Endothelial cell of umbilical vein (primary cell): ENCODE measurements at regions not wholly inside any gene's neighbourhood (a gene's known extent, or its start where the extent isn't known, plus 50 kb on each side); places are given as distances from the start of the nearest gene placed in this dataset.

Source experiments
- BruUV-seq: library from RNA; stranded (reverse); fragments of 400-500 nt; replicated peaks from 2 replicates; lab custom pipeline; 2021; lab: Mats Ljungman, UMichigan
- CTCF ChIA-PET: fragments of 300-600, 350-600 bp; sonication (Branson Sonifier 250); formaldehyde crosslinking; loops from one replicate; lab custom pipeline; 2021; ENCODE audit warnings: antibody characterized with exemption, inconsistent platforms; lab: Charles Lee
- POLR2A ChIA-PET: fragments of 300-600, 350-600 bp; sonication (Branson Sonifier 250); formaldehyde crosslinking; loops from one replicate; lab custom pipeline; 2021; ENCODE audit warnings: antibody characterized with exemption, inconsistent platforms; lab: Charles Lee
- DNase-seq: peaks from one replicate; pipeline ENCODE4 v3.0.0-alpha.2; 2011; ENCODE audit warnings: low read depth, low spot score
- FAIRE-seq: peaks from 2 replicates; lab custom pipeline; 2011; peaks lifted over from hg19 to GRCh38; lab: Jason Lieb, UNC
- H2AFZ ChIP-seq: 2 replicates; pipeline ENCODE4 v1.6.0; 2012; ENCODE audit warnings: low read depth, low read length, control low read depth, inconsistent platforms
- H3K27ac ChIP-seq: 2 replicates; pipeline ENCODE4 v1.5.1; 2011; ENCODE audit warnings: low read depth, mild to moderate bottlenecking, control low read depth, low read length, moderate library complexity; ENCODE audit not compliant: insufficient read depth
- H3K27me3 ChIP-seq, 2 experiments: 2 replicates each; pipeline versions ENCODE4 v1.6.0 to v1.6.1; 2011; ENCODE audit warnings: low read length in 2 of 2, mixed read lengths in 1 of 2; ENCODE audit not compliant: control insufficient read depth in 2 of 2, insufficient read depth in 2 of 2
- H3K36me3 ChIP-seq, 2 experiments: 2 replicates in 1 of 2; 3 replicates in 1 of 2; pipeline ENCODE4 v1.5.1; 2011; ENCODE audit warnings: low read length in 2 of 2, mild to moderate bottlenecking in 1 of 2, moderate library complexity in 1 of 2; ENCODE audit not compliant: control insufficient read depth in 2 of 2, insufficient read depth in 2 of 2; ENCODE audit errors: extremely low read depth in 1 of 2
- H3K4me1 ChIP-seq: 3 replicates; pipeline ENCODE4 v1.5.1; 2011; ENCODE audit warnings: mild to moderate bottlenecking, low read length; ENCODE audit not compliant: control insufficient read depth, insufficient read depth; ENCODE audit errors: extremely low read depth
- H3K4me2 ChIP-seq: 2 replicates; pipeline ENCODE4 v1.6.1; 2011; ENCODE audit warnings: low read length, control low read depth, mixed read lengths; ENCODE audit not compliant: insufficient read depth
- H3K4me3 ChIP-seq, 3 experiments: fragments of 200-600 bp in 1 of 3; sonication (generic), shearing (Covaris generic) in 1 of 3; replicated peaks in 1 of 3; 2 replicates each; pipeline ENCODE4 v1.5.1; 2011 to 2016; ENCODE audit warnings: control low read depth in 3 of 3, low read length in 3 of 3, mild to moderate bottlenecking in 2 of 3, inconsistent platforms in 1 of 3, low read depth in 1 of 3, moderate library complexity in 1 of 3; ENCODE audit not compliant: insufficient read depth in 1 of 3
- H3K79me2 ChIP-seq: 2 replicates; pipeline ENCODE4 v1.6.0; 2012; ENCODE audit warnings: low read length, inconsistent platforms; ENCODE audit not compliant: control insufficient read depth, insufficient read depth
- H3K9ac ChIP-seq: replicated peaks from 2 replicates; pipeline ENCODE3; 2011; ENCODE audit warnings: low read length, control low read depth; ENCODE audit not compliant: insufficient read depth; ENCODE audit errors: extremely low read depth
- H3K9me1 ChIP-seq: replicated peaks from 3 replicates; pipeline ENCODE4 v1.6.0; 2011; ENCODE audit warnings: mild to moderate bottlenecking, low read length; ENCODE audit not compliant: control insufficient read depth, insufficient read depth; ENCODE audit errors: extremely low read depth
- H3K9me3 ChIP-seq: replicated peaks from 2 replicates; pipeline ENCODE4 v1.5.1; 2012; ENCODE audit warnings: low read length, inconsistent platforms; ENCODE audit not compliant: control insufficient read depth, insufficient read depth
- H4K20me1 ChIP-seq: replicated peaks from 2 replicates; pipeline ENCODE3; 2011; ENCODE audit warnings: mild to moderate bottlenecking, low read length; ENCODE audit not compliant: control insufficient read depth, insufficient read depth; ENCODE audit errors: extremely low read depth
- FOS ChIP-seq: IDR thresholded peaks from 2 replicates; pipeline ENCODE4 v1.6.1; 2011; ENCODE audit warnings: mild to moderate bottlenecking, low read length, moderate library complexity, borderline replicate concordance; ENCODE audit not compliant: insufficient read depth
- JUN ChIP-seq: IDR thresholded peaks from 2 replicates; pipeline ENCODE4 v1.6.1; 2011; ENCODE audit warnings: borderline replicate concordance, low read depth; ENCODE audit not compliant: insufficient read length, insufficient read depth
- MAX ChIP-seq: IDR thresholded peaks from 2 replicates; pipeline ENCODE4 v1.6.1; 2011; ENCODE audit not compliant: insufficient read depth, insufficient read length
- MYC ChIP-seq: IDR thresholded peaks from one replicate; pipeline ENCODE4 v1.6.1; 2011; ENCODE audit warnings: mild to moderate bottlenecking, low read depth, low read length
- POLR2A ChIP-seq: IDR thresholded peaks from 2 replicates; pipeline ENCODE4 v1.6.1; 2012; ENCODE audit warnings: low read depth, mild to moderate bottlenecking, control low read depth, low read length
- POLR2AphosphoS5 ChIP-seq: IDR thresholded peaks from 2 replicates; pipeline ENCODE4 v1.6.1; 2012; ENCODE audit warnings: low read depth, mild to moderate bottlenecking, control low read depth, low read length, moderate library complexity; ENCODE audit not compliant: insufficient read depth
- dilution Hi-C: fragments of 300-500 bp; cut with MboI; formaldehyde crosslinking; loops from one replicate; pipeline ENCODE4 v1.15.0; 2019; ENCODE audit warnings: low sequenced_read_pairs; ENCODE audit not compliant: extremely low pct_ligation_motif_present
- intact Hi-C: fragments of 100-400 bp; cut with micrococcal nuclease; formaldehyde crosslinking; loops from one replicate; pipeline ENCODE4 v1.10.0; 2022

GRCh38 chr15:93196135-93196670 is 107.2 kb upstream of the RGMA start:
- ChIA-PET POLR2A (no interaction called here), CTCF (no interaction called here)
- no TSS peak for BruUV-seq
- Histone ChIP-seq H3K4me3 (no peak overlapping the region), H3K9me1 (no peaks in the 10 kb centered on the region), H3K9ac (no peak overlapping the region), H4K20me1 (no peaks in the 10 kb centered on the region), H2AFZ (no peak overlapping the region), H3K36me3 (no peaks in the 10 kb centered on the region), H3K27ac (no peak overlapping the region), H3K9me3 (peaks cover 2% of the 10 kb centered on the region), H3K4me1 (no peaks in the 10 kb centered on the region), H3K79me2 (no peaks in the 10 kb centered on the region), H3K4me2 (no peak overlapping the region), H3K27me3 (no peaks in the 10 kb centered on the region)
- FAIRE-seq = no peak
- dilution Hi-C loops (no loop called here), intact Hi-C loops (no loop called here)
- DNase-seq = no peak
- no peak for TF ChIP-seq POLR2AphosphoS5

GRCh38 chr15:93195109-93195508 is 106.1 kb upstream of the RGMA start:
- Histone ChIP-seq H2AFZ (no peak overlapping the region), H3K4me1 (no peaks in the 10 kb centered on the region), H3K9me1 (no peaks in the 10 kb centered on the region), H3K9me3 (peaks cover 2% of the 10 kb centered on the region), H3K27ac (no peak overlapping the region), H3K36me3 (no peaks in the 10 kb centered on the region), H3K9ac (no peak overlapping the region), H4K20me1 (no peaks in the 10 kb centered on the region), H3K4me2 (no peak overlapping the region), H3K79me2 (no peaks in the 10 kb centered on the region), H3K27me3 (no peaks in the 10 kb centered on the region), H3K4me3 (no peak overlapping the region)
- DNase-seq (no peak), FAIRE-seq (no peak)
- BruUV-seq = no TSS peak
- ChIA-PET CTCF (no interaction called here), POLR2A (no interaction called here)
- dilution Hi-C loops = no loop called here
- intact Hi-C loops = no loop called here
- TF ChIP-seq JUN = no peak
- no peak for TF ChIP-seq POLR2AphosphoS5
- TF ChIP-seq MYC = no peak
- no peak for TF ChIP-seq POLR2A
- TF ChIP-seq FOS = no peak
- no peak for TF ChIP-seq MAX
